Stimulated activated CD4-positive, alpha-beta T cell treated with anti-CD3 and anti-CD28 coated beads, TNF-alpha, amount 100 ng/mL, for 1 hour (primary cell): ENCODE measurements at regions not wholly inside any gene's neighbourhood (a gene's known extent, or its start where the extent isn't known, plus 50 kb on each side); places are given as distances from the start of the nearest gene placed in this dataset.

Experiments
- DNase-seq, 3 donors: peaks; one replicate each; pipeline ENCODE4 v3.0.0-alpha.2; 2020; ENCODE audit warnings: low read depth in 3 of 3, low spot score in 1 of 3

DNA sequence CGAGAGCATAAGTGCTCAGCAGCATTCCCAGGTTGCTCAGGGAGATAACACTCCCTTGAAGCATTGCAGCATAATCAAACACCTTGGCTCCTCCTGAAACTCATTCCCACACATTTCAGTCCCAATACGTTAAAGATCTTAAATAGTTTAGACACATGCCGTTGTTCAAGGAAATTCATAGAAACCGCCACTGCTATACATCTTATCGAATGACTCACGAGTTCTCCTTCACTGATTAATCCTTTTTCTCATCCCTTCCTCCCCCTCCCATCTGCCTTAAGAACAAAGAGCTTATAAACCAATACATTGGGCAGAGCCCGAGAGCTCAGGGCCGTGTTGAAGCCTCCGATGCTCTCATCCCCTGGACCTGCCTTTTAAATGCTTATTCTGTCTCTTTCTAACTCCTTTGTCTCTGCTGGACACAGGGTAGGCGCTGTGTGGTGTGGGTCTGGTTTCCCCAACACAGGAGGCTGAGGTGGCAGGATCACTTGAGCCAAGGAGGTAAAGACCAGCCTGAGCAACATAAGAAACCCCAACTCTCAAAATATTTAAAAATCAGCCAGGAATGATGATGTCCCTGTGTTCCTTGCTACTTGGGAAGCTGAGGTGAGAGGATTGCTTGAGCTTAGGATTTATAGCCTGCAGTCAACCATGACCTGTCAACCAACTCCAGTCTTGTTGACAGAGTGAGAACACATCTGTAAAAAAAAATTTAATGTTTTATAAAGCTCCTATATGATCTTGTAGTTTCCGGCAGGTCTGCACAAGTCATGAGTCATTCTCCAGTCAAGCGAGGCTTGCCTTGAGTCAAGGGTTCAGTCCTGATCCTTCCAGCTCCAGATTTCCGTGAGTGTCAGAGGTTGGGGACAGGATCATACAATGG, 394.0 kb upstream of the HSFY2 start:
- DNase-seq, result no peak

- no peak for DNase-seq
These were observed 375.2 kb upstream of the HSFY2 start for GRCh38 chrY:19148783-19149182.

GRCh38 chrY:19146296-19146695, 372.8 kb upstream of the HSFY2 start:
- no peak for DNase-seq

DNA sequence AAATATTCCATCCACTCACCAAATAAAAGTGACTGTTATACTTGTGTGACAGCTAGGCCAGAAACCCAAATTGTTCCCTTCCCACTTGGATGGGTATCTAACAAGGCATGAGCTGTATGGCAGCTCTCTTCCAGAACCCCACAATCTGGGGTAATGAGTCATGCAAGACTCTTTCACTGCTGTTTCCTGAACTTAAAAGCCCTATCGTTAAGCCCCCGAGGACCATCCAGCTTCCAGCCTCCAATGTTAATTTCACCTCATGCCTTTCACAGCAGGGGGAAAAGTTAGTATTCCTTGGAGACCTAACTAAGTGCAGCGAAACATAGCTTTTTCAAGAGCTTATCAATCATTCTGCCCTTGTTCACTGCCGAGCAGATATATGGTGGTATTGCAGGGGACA, 368.6 kb upstream of the HSFY2 start:
- DNase-seq, result no peak

DNA sequence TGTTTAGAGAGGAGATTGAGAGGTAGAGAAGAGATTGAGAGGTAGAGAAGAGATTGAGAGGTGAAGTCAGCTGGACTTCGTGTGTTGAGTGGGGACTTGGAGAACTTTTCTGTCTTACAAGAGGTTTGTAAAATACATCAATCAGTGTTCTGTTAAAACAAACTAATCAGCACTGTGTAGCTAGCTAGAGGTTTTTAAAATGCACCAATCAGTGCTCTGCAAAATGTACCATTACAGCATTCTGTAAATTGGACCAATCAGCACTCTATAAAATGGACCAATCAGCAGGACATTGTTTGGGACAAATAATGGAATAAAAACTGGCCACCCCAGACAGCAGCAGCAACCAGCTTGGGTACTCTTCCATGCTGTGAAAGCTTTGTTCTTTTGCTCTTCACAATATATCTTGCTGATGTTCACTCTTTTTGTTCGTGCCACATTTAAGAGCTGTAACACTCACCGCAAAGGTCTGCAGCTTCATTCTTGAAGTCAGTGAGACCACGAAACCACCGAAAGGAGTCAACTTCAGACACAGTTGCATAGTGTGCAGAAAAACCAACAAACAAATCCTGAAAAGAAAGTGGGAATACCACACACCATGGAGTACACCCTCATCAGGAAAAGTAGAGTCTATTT, 366.9 kb upstream of the HSFY2 start:
- no peak for DNase-seq

- no peak for DNase-seq
These were observed 360.9 kb upstream of the HSFY2 start for GRCh38 chrY:19134426-19134825.

DNA sequence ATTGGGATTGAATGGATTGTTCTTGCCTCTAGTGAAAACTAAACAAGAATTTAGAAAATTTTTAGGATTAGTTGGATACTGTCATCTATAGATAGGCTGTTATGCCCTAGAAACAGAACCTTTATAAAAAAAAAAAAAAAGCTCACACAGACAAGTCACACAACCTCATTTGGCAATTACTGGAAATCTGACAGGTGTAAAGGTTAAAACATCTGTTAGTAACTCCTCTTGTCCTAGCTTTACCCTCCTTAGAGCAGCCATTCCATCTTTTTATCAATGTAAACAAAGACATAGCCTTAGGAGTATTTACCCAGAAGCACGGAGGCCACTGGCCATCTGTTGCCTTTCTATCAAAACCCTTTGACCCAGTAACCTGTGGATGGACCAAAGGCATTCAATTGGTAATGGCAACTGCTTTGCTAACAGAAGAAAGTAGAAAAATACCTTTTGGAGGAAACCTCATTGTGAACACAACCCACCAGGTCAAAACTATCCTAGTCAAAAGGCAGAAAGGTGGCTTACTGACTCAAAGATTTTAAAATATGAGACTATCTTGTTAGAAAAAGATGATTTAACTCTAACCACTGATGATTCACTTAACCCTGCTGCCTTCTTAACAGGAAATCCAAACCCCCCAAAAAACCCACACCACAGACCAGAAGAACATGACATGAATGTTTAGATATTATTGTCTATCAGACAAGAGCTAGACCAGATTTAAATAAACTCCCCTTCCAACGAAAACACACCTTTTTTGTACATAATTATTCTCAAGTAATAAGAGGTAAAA, 357.2 kb upstream of the HSFY2 start:
- DNase-seq, result no peak

GRCh38 chrY:19126889-19127288, 353.4 kb upstream of the HSFY2 start:
- no peak for DNase-seq

GRCh38 chrY:19124609-19125008, 351.1 kb upstream of the HSFY2 start:
- no peak for DNase-seq

DNA sequence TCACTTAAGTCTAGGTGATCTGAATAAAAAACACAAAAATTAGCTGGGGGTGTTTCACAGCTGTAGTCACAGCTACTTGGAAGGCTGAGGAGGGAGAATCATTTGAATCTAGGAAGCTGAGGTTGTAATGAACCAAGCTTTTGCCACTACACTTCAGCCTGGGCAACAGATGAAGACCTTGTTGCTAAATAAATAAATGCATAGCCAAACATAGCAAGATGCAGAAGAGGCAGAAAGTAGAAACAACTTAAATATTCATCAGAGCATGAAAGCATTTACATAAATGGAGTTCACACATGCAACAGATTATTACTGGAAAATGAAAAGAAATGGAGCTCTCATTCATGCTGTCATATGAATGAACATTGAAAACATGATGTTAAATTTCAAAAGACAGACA, 348.9 kb upstream of the HSFY2 start:
- no peak for DNase-seq

DNA sequence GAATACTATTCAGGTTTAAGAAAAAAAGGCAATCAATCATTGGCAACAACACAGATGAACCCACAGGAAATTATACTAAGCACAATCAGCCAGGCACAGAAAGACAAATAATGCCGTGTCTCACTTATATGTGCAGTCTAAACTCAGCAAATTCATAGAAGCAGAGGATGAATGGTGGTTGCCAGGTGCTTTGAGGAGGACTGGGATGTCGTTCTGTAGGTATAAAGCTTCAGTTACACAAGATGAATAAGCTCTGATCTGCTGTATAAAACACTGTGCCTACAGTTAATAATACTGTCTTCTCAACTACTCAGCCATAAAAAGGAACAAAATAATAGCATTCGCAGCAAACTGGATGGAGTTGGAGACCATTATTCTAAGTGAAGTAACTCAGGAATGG, 324.8 kb upstream of the HSFY2 start:
- no peak for DNase-seq

- no peak for DNase-seq
These were observed 321.9 kb upstream of the HSFY2 start for GRCh38 chrY:19095460-19095859.

GRCh38 chrY:19083006-19083405, 309.5 kb upstream of the HSFY2 start:
- no peak for DNase-seq

- no peak for DNase-seq
These were observed 304.2 kb upstream of the HSFY2 start for GRCh38 chrY:19077698-19078113.

DNA sequence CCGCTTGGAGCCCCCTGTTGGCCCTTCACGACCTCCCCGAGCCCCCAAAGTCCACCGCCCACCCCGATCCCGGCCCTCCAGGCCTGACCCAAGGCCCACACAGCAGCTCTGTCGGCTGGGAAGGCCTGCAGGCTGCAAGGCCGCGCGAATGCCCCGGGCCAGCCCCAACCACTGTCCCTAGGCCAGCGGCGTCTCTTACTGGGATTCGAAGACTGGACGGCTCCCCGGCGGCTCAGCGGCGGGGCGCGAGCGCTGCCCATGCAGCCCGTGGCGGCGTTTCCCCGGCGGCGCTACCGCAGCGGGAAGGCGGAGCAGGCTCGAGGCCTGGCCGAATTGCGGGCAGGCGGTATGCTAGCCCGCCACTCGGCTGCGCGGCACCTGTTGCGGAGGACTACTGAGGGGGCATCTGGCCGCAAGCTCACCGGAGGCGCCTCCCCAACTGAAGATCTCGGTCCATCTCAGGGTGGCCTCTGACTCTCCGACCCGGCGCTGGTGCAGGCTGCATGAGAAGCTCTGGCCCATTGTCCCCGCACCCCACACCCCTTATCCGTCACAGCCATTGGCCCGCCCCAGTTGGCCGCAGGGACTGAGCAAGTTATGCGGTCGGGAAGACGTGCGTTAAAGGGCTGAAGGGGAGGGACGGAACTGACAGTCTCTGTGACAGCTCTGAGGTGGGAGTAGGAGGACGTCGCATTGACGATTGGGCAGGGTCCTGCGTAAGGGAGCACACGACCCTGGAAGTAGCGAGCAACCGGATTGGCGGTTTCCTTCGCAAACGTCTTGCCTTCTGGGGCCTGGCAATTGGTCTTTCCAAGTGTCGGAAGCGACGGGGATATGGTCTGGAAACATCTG, 303.5 kb upstream of the HSFY2 start:
- DNase-seq, result no peak

GRCh38 chrY:19075471-19076253, 302.1 kb upstream of the HSFY2 start:
- no peak for DNase-seq

GRCh38 chrY:19067435-19067834, 293.9 kb upstream of the HSFY2 start:
- no peak for DNase-seq

GRCh38 chrY:19066447-19067190, 293.1 kb upstream of the HSFY2 start:
- no peak for DNase-seq

GRCh38 chrY:19065119-19065518, 291.6 kb upstream of the HSFY2 start:
- no peak for DNase-seq

DNA sequence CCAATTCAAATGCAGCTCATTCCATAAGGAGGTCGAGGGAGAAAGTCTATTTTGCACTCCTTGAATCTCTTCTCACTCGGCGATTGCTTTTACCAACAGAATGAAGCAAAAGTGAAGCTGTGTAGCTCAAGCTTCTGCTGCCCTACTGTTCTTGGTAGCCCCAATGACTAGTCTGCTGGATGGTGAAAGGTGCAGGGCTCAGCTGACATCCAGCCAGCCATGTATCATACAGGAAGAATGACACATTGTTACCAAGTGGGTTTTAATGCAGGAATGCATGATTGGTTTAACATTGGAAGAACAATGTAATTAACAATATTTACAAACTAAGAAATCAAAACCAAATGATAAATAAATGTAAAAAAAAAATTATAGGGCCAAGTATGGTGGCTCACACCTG, 286.2 kb upstream of the HSFY2 start:
- DNase-seq, result no peak
